ACC112 (cell line): ENCODE measurements at regions not wholly inside any gene's neighbourhood (a gene's known extent, or its start where the extent isn't known, plus 50 kb on each side); places are given as distances from the start of the nearest gene placed in this dataset.

Experiments
- H2AFZ ChIP-seq: fragments of 200-600 bp; sonication (generic); one replicate; pipeline ENCODE4 v1.6.0; 2017; ENCODE audit warnings: antibody characterized with exemption, low read length; ENCODE audit not compliant: unreplicated experiment
- H3K27ac ChIP-seq: fragments of 200-600 bp; sonication (generic); 2 replicates; pipeline ENCODE4 v1.5.1; 2014; ENCODE audit warnings: low read depth, mild to moderate bottlenecking, antibody characterized with exemption, low read length, moderate library complexity
- H3K27me3 ChIP-seq: fragments of 200-600 bp; sonication (generic); 2 replicates; pipeline ENCODE4 v1.6.1; 2014; ENCODE audit warnings: mild to moderate bottlenecking, antibody characterized with exemption, low read length, moderate library complexity, mixed read lengths; ENCODE audit not compliant: insufficient read depth
- H3K36me3 ChIP-seq: fragments of 200-600 bp; sonication (generic); 2 replicates; pipeline ENCODE4 v1.6.1; 2016; ENCODE audit warnings: mild to moderate bottlenecking, antibody characterized with exemption, low read length, moderate library complexity, mixed read lengths; ENCODE audit not compliant: insufficient read depth
- H3K4me1 ChIP-seq: fragments of 200-600 bp; sonication (generic); one replicate; pipeline ENCODE4 v1.6.1; 2016; ENCODE audit warnings: low read length, mixed read lengths; ENCODE audit not compliant: insufficient read depth, unreplicated experiment, control insufficient read depth
- H3K4me3 ChIP-seq: fragments of 200-600 bp; sonication (generic); 2 replicates; pipeline ENCODE4 v1.5.1; 2014; ENCODE audit warnings: mild to moderate bottlenecking, low read depth, low read length
- H3K79me2 ChIP-seq: fragments of 200-600 bp; sonication (generic); one replicate; pipeline ENCODE4 v1.6.0; 2016; ENCODE audit warnings: low read length; ENCODE audit not compliant: control insufficient read depth, unreplicated experiment, insufficient read depth

GRCh38 chr5:30693326-30693725 is 500.2 kb upstream of the CDH6 start:
- Histone ChIP-seq H3K36me3 (no peaks in the 10 kb centered on the region), H2AFZ (no peak overlapping the region), H3K27me3 (peaks cover 5% of the 10 kb centered on the region; the same call in 1 of the 2 replicates), H3K4me3 (no peak overlapping the region), H3K4me1 (no peaks in the 10 kb centered on the region), H3K27ac (no peak overlapping the region), H3K79me2 (no peaks in the 10 kb centered on the region)

DNA sequence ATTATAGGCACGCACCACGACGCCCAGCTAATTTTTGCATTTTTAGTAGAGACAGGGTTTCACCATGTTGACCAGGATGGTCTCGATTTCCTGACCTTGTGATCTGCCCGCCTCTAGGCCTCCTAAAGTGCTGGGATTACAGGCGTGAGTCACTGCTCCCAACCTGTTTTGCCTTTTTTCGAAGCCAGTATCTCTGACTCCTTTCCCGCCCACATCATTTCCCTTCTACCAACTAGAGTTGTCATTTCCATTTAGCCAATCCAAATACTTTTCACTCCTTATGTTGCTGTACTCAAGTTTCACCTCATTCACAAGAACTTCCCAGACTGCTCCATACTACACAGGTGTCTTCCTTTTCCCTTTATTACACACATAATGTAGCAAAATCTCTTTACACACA is 502.6 kb upstream of the CDH6 start:
- H2AFZ ChIP-seq = no peak overlapping the region
- H3K4me1 ChIP-seq = no peaks in the 10 kb centered on the region
- H3K79me2 ChIP-seq = no peaks in the 10 kb centered on the region
- H3K27ac ChIP-seq = no peak overlapping the region
- no peak overlapping the region for H3K4me3 ChIP-seq
- H3K27me3 ChIP-seq = peaks cover 28% of the 10 kb centered on the region
- H3K36me3 ChIP-seq = no peaks in the 10 kb centered on the region

DNA sequence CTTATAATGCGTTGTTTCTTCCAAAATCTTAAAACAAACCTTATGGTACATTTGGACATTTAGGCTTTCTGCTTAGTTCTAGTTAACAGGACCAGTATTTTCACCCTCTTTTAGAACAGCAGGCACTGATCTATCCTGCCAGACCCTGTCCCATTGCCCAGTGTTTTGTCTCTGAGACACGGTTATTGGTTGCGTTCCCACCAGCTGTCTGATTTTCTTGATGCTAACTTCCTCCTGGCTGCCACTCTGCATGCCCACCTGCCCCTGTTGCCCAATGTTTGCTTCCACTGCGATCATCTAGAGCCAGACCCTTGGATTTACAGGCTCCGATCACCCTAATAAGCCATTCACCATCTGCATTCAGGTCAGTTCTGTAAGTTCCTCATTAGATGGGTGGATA is 506.0 kb upstream of the CDH6 start:
- H3K27me3 ChIP-seq = peaks cover 32% of the 10 kb centered on the region
- H3K4me1 ChIP-seq = no peaks in the 10 kb centered on the region
- H3K36me3 ChIP-seq = no peaks in the 10 kb centered on the region
- H3K79me2 ChIP-seq = no peaks in the 10 kb centered on the region
- H2AFZ ChIP-seq = no peak overlapping the region
- H3K27ac ChIP-seq = no peak overlapping the region
- no peak overlapping the region for H3K4me3 ChIP-seq

DNA sequence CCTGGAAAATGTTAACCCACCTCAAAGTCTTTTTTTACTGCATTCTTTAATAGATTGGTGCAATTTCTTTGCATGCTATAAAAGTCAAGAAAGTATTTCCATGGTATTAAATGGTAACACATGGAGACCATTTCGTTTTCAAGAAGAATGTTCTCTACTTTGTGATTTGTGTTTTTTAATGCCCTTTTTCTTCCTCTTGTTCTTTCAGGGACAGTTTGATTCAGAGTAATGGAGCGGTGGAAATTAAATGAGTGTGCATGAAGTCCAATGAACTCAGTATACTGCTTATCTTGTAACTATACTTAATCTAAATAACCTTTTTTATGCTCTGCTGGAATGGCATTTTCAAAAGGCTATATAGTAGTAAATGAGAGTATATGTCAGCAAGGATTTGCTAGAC is 507.0 kb upstream of the CDH6 start:
- H3K4me1 ChIP-seq = no peaks in the 10 kb centered on the region
- no peaks in the 10 kb centered on the region for H3K79me2 ChIP-seq
- no peak overlapping the region for H3K4me3 ChIP-seq
- no peaks in the 10 kb centered on the region for H3K36me3 ChIP-seq
- H2AFZ ChIP-seq = no peak overlapping the region
- no peak overlapping the region for H3K27ac ChIP-seq
- peaks cover 35% of the 10 kb centered on the region for H3K27me3 ChIP-seq

- H3K4me3 ChIP-seq = no peak overlapping the region
- H3K27ac ChIP-seq = no peak overlapping the region
- no peaks in the 10 kb centered on the region for H3K79me2 ChIP-seq
- H3K27me3 ChIP-seq = no peaks in the 10 kb centered on the region
- H2AFZ ChIP-seq = peak overlapping the region; percentile 14
- H3K4me1 ChIP-seq = no peaks in the 10 kb centered on the region
- no peaks in the 10 kb centered on the region for H3K36me3 ChIP-seq
Observed at GRCh38 chr5:30676223-30676840, 517.2 kb upstream of the CDH6 start.

GRCh38 chr5:30667293-30667692 is 526.2 kb upstream of the CDH6 start:
- H3K27me3 ChIP-seq = no peaks in the 10 kb centered on the region
- no peak overlapping the region for H3K4me3 ChIP-seq
- H2AFZ ChIP-seq = no peak overlapping the region
- H3K79me2 ChIP-seq = no peaks in the 10 kb centered on the region
- H3K4me1 ChIP-seq = no peaks in the 10 kb centered on the region
- H3K27ac ChIP-seq = no peak overlapping the region
- no peaks in the 10 kb centered on the region for H3K36me3 ChIP-seq

- no peak overlapping the region for H3K27ac ChIP-seq
- H3K79me2 ChIP-seq = no peaks in the 10 kb centered on the region
- no peak overlapping the region for H3K4me3 ChIP-seq
- H3K27me3 ChIP-seq = no peaks in the 10 kb centered on the region
- H2AFZ ChIP-seq = no peak overlapping the region
- no peaks in the 10 kb centered on the region for H3K4me1 ChIP-seq
- no peaks in the 10 kb centered on the region for H3K36me3 ChIP-seq
Observed at GRCh38 chr5:30663536-30663935, 530.0 kb upstream of the CDH6 start.

DNA sequence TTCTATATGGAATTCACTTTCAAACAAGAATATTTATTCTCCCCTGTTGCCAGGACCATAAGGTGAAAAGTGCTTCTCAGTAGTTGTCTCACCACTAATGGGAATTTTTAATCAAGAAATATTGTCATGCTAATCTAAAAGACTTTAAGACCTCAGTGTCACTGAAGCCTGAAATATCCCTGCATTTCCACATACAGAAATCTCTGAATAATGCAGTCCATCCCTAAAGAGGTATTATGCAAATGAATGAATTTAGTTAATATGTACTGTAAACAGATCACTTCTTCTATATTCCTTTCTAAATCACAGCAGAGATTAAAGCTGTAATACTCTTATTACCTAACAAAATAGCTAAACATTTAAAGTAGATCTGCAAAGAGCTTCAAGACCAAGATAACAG is 531.1 kb upstream of the CDH6 start:
- Histone ChIP-seq H3K36me3 (no peaks in the 10 kb centered on the region), H3K27me3 (no peaks in the 10 kb centered on the region), H3K4me1 (no peaks in the 10 kb centered on the region), H3K79me2 (no peaks in the 10 kb centered on the region), H3K4me3 (no peak overlapping the region), H3K27ac (no peak overlapping the region), H2AFZ (no peak overlapping the region)

DNA sequence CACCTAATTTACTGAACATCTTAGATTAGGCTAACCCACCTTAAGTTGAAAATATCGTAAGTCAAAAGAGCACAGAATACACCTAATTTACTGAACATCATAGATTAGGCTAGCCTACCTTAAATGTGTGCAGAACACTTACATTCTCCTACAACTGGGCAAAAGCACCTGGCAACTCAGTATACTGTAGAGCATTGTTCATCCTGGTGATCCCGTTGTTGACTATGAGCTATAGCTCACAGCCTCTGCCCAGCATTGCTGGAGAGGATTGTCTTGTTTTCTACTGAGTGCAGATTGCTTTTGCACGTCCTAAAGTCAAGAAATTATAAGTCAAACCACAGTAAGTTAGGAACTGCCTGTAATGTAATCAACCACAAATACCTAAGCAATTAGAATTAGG is 531.8 kb upstream of the CDH6 start:
- Histone ChIP-seq H3K4me3 (no peak overlapping the region), H3K27ac (no peak overlapping the region), H3K27me3 (no peaks in the 10 kb centered on the region), H3K79me2 (no peaks in the 10 kb centered on the region), H2AFZ (no peak overlapping the region), H3K4me1 (no peaks in the 10 kb centered on the region), H3K36me3 (no peaks in the 10 kb centered on the region)

DNA sequence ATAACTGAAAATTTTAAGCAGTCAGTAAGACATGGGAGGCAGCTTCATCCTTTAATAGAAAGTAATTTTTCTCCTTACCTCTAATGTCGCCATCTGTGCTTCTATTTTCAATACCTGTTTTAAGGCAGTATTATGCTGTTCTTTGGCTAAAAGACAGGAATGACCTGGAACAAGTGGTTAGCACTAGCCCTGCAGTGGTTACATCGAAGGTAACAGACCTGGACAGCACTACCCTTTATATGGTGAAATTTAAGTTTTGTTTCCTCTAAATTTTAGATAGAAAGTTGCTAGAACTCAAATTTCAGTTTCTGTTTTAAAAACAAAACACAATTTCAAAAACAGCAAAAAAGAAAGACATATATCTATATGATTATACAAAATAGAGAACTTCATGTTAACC is 534.1 kb upstream of the CDH6 start:
- Histone ChIP-seq H3K27me3 (no peaks in the 10 kb centered on the region), H3K4me3 (no peak overlapping the region), H3K4me1 (no peaks in the 10 kb centered on the region), H3K79me2 (no peaks in the 10 kb centered on the region), H3K27ac (no peak overlapping the region), H3K36me3 (no peaks in the 10 kb centered on the region), H2AFZ (no peak overlapping the region)

GRCh38 chr5:30650311-30650710 is 543.2 kb upstream of the CDH6 start:
- Histone ChIP-seq H3K36me3 (no peaks in the 10 kb centered on the region), H3K4me1 (no peaks in the 10 kb centered on the region), H2AFZ (no peak overlapping the region), H3K4me3 (no peak overlapping the region), H3K27me3 (no peaks in the 10 kb centered on the region), H3K79me2 (no peaks in the 10 kb centered on the region), H3K27ac (no peak overlapping the region)
